ENCODE measurements at regions not wholly inside any gene's neighbourhood (a gene's known extent, or its start where the extent isn't known, plus 50 kb on each side); places are given as distances from the start of the nearest gene placed in this dataset.

DNA sequence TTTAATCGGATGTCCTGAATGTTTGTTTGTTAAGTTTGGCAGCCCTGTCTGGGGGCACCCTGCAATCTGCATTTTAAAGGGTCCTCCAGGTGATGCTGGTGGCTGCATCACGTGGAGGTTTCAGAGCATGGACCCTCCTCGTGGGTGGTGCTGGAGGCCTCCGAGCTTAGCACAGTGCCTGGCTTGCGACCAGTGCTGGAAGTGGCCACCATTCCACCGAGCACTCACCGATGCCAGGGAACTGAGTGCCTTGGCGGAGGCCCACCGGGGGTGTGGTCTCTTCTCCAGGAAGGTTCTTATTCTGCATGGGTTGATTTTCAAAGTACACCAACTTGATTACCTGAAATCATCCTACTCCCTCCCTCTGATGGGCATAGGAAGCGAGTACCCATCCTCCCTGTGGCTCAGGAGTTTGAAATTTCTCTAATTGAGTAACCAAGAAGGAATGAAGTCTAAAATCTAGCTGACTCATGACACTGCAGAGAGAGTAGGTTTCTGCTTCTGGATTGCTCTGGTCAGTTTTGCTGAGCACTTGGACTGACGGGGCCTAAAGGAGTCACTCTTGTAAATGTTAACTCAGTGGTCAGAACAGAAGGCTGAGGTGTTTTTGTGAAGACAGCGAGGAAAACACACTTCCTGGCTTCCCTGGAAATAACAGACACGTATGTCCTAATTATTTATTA, 58.1 kb upstream of the SLC66A3 start (continued):
- TF ChIP-seq EGR1 (IDR thresholded peaks at IDR 0.05; ENCODE audit: borderline replicate concordance, low read depth, low read length) (no peak), EZH2 (IDR thresholded peaks at IDR 0.05; ENCODE audit: low read depth, low read length, severe bottlenecking) (no peak), RAD21 (IDR thresholded peaks at IDR 0.05 in 1 of 2, conservative IDR thresholded peaks at IDR 0.05 in 1 of 2; ENCODE audit: low read depth in 2 of 2, low read length in 2 of 2) (no peak), CHD1 (IDR thresholded peaks at IDR 0.05; ENCODE audit: low read depth, low read length) (no peak), GABPA (IDR thresholded peaks at IDR 0.05; ENCODE audit: borderline replicate concordance, insufficient read depth, low read length) (no peak), POLR2AphosphoS5 (IDR thresholded peaks at IDR 0.05; ENCODE audit: low read depth, low read length) (no peak), ZNF274 (IDR thresholded peaks at IDR 0.05; ENCODE audit: borderline replicate concordance, extremely low read depth, low read length) (no peak), NRF1 (IDR thresholded peaks at IDR 0.05; ENCODE audit: low read depth, low read length) (no peak), CBX5 (IDR thresholded peaks at IDR 0.05; ENCODE audit: low read depth, low read length) (no peak)

All from H1 (cell line).